B cell (primary cell): ENCODE measurements at regions not wholly inside any gene's neighbourhood (a gene's known extent, or its start where the extent isn't known, plus 50 kb on each side); places are given as distances from the start of the nearest gene placed in this dataset.

Experiments
- ATAC-seq: fragments of 200-7000 bp; cut with Tn5 transposase; one replicate; pipeline ENCODE4 v1.10.0; 2021; ENCODE audit warnings: low read depth, mild to moderate bottlenecking, moderate number of reproducible peaks, moderate library complexity
- CTCF ChIA-PET: fragments of 350-600 bp; sonication (Branson Sonifier 250); formaldehyde crosslinking; loops from one replicate; lab custom pipeline; 2021; ENCODE audit warnings: antibody characterized with exemption, inconsistent platforms; lab: Charles Lee
- POLR2A ChIA-PET: fragments of 350-600 bp; sonication (Branson Sonifier 250); formaldehyde crosslinking; loops from one replicate; lab custom pipeline; 2021; ENCODE audit warnings: antibody characterized with exemption; lab: Charles Lee
- DNase-seq: peaks from one replicate; pipeline ENCODE4 v3.0.0; 2013
- H2AFZ ChIP-seq: 2 replicates; pipeline ENCODE4 v1.6.1; 2012; ENCODE audit warnings: mild to moderate bottlenecking, low read depth, low read length; ENCODE audit not compliant: insufficient read depth, poor library complexity, severe bottlenecking
- H3K27ac ChIP-seq, 2 donors: 1 replicate in 1 of 2; 2 replicates in 1 of 2; pipeline ENCODE4 v1.5.1; 2012 to 2013; ENCODE audit warnings: low read length in 2 of 2, mild to moderate bottlenecking in 2 of 2, moderate library complexity in 1 of 2
- H3K27me3 ChIP-seq, 4 experiments: fragments of 200-600 bp in 1 of 4; sonication (generic) in 1 of 4; replicated peaks in 1 of 4; 1 replicate in 2 of 4; 2 replicates in 2 of 4; pipeline versions ENCODE4 v1.6.1 to v1.7.0; 2013 to 2016; ENCODE audit warnings: low read length in 3 of 4, mild to moderate bottlenecking in 2 of 4, mixed read lengths in 1 of 4, moderate library complexity in 1 of 4; ENCODE audit not compliant: insufficient read depth in 4 of 4, control insufficient read depth in 3 of 4; ENCODE audit errors: control extremely low read depth in 1 of 4
- H3K36me3 ChIP-seq, 2 experiments: replicated peaks in 1 of 2; 1 replicate in 1 of 2; 2 replicates in 1 of 2; pipeline versions ENCODE4 v1.6.1 to v1.7.1; 2013; ENCODE audit warnings: low read length in 1 of 2; ENCODE audit not compliant: insufficient read depth in 2 of 2, control insufficient read depth in 1 of 2; ENCODE audit errors: control extremely low read depth in 1 of 2, extremely low read depth in 1 of 2
- H3K4me1 ChIP-seq, 2 donors: fragments of 200-600 bp in 1 of 2; sonication (generic) in 1 of 2; 1 replicate in 1 of 2; 2 replicates in 1 of 2; pipeline versions ENCODE4 v1.5.1 to v1.6.1; 2013 to 2017; ENCODE audit warnings: low read length in 2 of 2; ENCODE audit not compliant: control insufficient read depth in 2 of 2, insufficient read depth in 2 of 2
- H3K4me2 ChIP-seq: replicated peaks from 2 replicates; pipeline ENCODE3; 2012; ENCODE audit warnings: mild to moderate bottlenecking, low read depth, low read length; ENCODE audit not compliant: poor library complexity, severe bottlenecking
- H3K4me3 ChIP-seq, 5 experiments: fragments of 200-600 bp in 1 of 5; sonication (generic) in 1 of 5; 1 replicate in 3 of 5; 2 replicates in 2 of 5; pipeline versions ENCODE4 v1.5.1 to v1.7.0; 2011 to 2016; ENCODE audit warnings: low read length in 4 of 5, mild to moderate bottlenecking in 4 of 5, low read depth in 2 of 5, control low read depth in 1 of 5, moderate library complexity in 1 of 5; ENCODE audit not compliant: insufficient read depth in 1 of 5; ENCODE audit errors: control extremely low read depth in 1 of 5, extremely low read depth in 1 of 5
- H3K79me2 ChIP-seq: fragments of 200-600 bp; sonication (generic); one replicate; pipeline ENCODE4 v1.6.0; 2016; ENCODE audit warnings: low read length; ENCODE audit not compliant: control insufficient read depth, insufficient read depth
- H3K9ac ChIP-seq: fragments of 200-600 bp; sonication (generic); 2 replicates; pipeline ENCODE4 v1.6.1; 2017; ENCODE audit warnings: mild to moderate bottlenecking, low read length, moderate library complexity
- H3K9me3 ChIP-seq, 3 donors: one replicate each; pipeline versions ENCODE4 v1.6.1 to v1.7.1; 2013; ENCODE audit warnings: low read length in 2 of 3; ENCODE audit not compliant: control insufficient read depth in 2 of 3, insufficient read depth in 1 of 3; ENCODE audit errors: control extremely low read depth in 1 of 3
- H4K20me1 ChIP-seq: 2 replicates; pipeline ENCODE4 v1.6.0; 2012; ENCODE audit warnings: mild to moderate bottlenecking, low read length; ENCODE audit not compliant: insufficient read depth, control insufficient read depth, poor library complexity, severe bottlenecking
- H3K27ac Mint-ChIP-seq: one replicate; pipeline ENCODE4 v1.8.0; 2021; ENCODE audit warnings: mixed read lengths
- H3K27me3 Mint-ChIP-seq: one replicate; pipeline ENCODE4 v1.8.0; 2021; ENCODE audit warnings: mixed read lengths
- H3K4me1 Mint-ChIP-seq: one replicate; pipeline ENCODE4 v1.8.0; 2021; ENCODE audit warnings: mixed read lengths
- H3K4me3 Mint-ChIP-seq: one replicate; pipeline ENCODE4 v1.8.0; 2021; ENCODE audit warnings: mixed read lengths
- H3K9me3 Mint-ChIP-seq: one replicate; pipeline ENCODE4 v1.8.0; 2022; ENCODE audit warnings: mixed read lengths; ENCODE audit not compliant: insufficient read depth
- EZH2 ChIP-seq: IDR thresholded peaks from 2 replicates; pipeline ENCODE4 v1.6.1; 2012; ENCODE audit warnings: borderline replicate concordance, low read depth, mild to moderate bottlenecking, moderate library complexity, low read length; ENCODE audit not compliant: insufficient read depth, poor library complexity, severe bottlenecking
- WGBS: methylation state at CpG from one replicate; pipeline ENCODE4 v1.1.5; 2013; ENCODE audit warnings: missing lambda C conversion rate; ENCODE audit not compliant: insufficient coverage; 5-methylcytosine and 5-hydroxymethylcytosine counted together
- intact Hi-C: fragments of 100-400 bp; cut with micrococcal nuclease; formaldehyde crosslinking; loops from one replicate; pipeline ENCODE4 v1.10.0; 2022
- TF ChIP-seq, protein P1 (sequence below): fragments of 200-600 bp; IDR thresholded peaks from one replicate; pipeline ENCODE4 v1.8.0; 2022; ENCODE audit warnings: antibody characterized with exemption, mild to moderate bottlenecking

DNA sequence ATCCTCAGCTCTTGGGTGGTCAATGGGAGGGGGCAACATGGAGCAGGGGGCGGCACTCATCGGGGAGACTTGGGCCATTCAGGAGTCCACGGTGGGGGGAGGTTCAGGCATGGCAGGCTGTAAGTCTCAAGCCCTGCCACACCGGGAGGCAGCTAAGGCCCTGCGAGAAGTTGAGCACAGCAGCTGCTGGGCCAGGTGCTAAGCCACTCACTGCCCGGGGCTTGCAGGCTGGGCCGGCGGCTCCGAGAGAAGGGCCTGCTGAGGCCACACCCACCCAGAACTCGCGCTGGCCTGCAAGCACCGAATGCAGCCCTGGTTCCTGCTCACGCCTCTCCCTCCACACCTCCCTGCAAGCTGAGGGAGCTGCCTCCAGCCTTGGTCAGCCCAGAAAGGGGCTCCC, 131.4 kb downstream of the OR4C45 start:
- Histone ChIP-seq H3K9me3 (peaks cover 2 to 19% (median 2%) of the 10 kb centered on the region in 3 donors), H3K4me2 (no peak overlapping the region), H3K27me3 (no peaks in the 10 kb centered on the region), H3K9ac (no peak overlapping the region), H3K36me3 (no peaks in the 10 kb centered on the region), H4K20me1 (no peaks in the 10 kb centered on the region), H3K4me1 (no peaks in the 10 kb centered on the region), H3K79me2 (no peaks in the 10 kb centered on the region), H2AFZ (no peak overlapping the region), H3K4me3 (no peak overlapping the region), H3K27ac (no peak overlapping the region)
- Mint-ChIP-seq H3K4me1 (no peaks in the 10 kb centered on the region), H3K27me3 (no peaks in the 10 kb centered on the region), H3K27ac (no peak overlapping the region), H3K9me3 (peaks cover 13% of the 10 kb centered on the region), H3K4me3 (no peak overlapping the region)
- intact Hi-C loops: no loop called here
- DNase-seq (no peak), ATAC-seq (no peak)
- 97% methylated on average over 13 of the region's 13 CpGs for WGBS
- TF ChIP-seq, protein P1, sequence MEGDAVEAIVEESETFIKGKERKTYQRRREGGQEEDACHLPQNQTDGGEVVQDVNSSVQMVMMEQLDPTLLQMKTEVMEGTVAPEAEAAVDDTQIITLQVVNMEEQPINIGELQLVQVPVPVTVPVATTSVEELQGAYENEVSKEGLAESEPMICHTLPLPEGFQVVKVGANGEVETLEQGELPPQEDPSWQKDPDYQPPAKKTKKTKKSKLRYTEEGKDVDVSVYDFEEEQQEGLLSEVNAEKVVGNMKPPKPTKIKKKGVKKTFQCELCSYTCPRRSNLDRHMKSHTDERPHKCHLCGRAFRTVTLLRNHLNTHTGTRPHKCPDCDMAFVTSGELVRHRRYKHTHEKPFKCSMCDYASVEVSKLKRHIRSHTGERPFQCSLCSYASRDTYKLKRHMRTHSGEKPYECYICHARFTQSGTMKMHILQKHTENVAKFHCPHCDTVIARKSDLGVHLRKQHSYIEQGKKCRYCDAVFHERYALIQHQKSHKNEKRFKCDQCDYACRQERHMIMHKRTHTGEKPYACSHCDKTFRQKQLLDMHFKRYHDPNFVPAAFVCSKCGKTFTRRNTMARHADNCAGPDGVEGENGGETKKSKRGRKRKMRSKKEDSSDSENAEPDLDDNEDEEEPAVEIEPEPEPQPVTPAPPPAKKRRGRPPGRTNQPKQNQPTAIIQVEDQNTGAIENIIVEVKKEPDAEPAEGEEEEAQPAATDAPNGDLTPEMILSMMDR: no peak
- no peak for TF ChIP-seq EZH2
- ChIA-PET CTCF (no interaction called here), POLR2A (no interaction called here)

GRCh38 chr11:50169634-50170033, 137.0 kb downstream of the OR4C45 start:
- no peak for ATAC-seq
- Histone ChIP-seq H3K4me3 (no peak overlapping the region), H3K4me2 (no peak overlapping the region), H3K79me2 (no peaks in the 10 kb centered on the region), H3K36me3 (no peaks in the 10 kb centered on the region), H2AFZ (no peak overlapping the region), H3K4me1 (no peaks in the 10 kb centered on the region), H4K20me1 (no peaks in the 10 kb centered on the region), H3K9ac (no peak overlapping the region), H3K27ac (no peak overlapping the region), H3K9me3 (peaks cover 0 to 18% (median 2%) of the 10 kb centered on the region in 3 donors), H3K27me3 (no peaks in the 10 kb centered on the region)
- H3K4me1 Mint-ChIP-seq: no peaks in the 10 kb centered on the region
- no peaks in the 10 kb centered on the region for H3K27me3 Mint-ChIP-seq
- ChIA-PET CTCF (no interaction called here), POLR2A (no interaction called here)
- WGBS: 94% methylated on average over 11 of the region's 13 CpGs
- no peak overlapping the region for H3K27ac Mint-ChIP-seq
- no peak overlapping the region for H3K4me3 Mint-ChIP-seq
- no peak for DNase-seq
- TF ChIP-seq, protein P1: no peak
- TF ChIP-seq EZH2: no peak
- intact Hi-C loops: no loop called here
- H3K9me3 Mint-ChIP-seq: no peaks in the 10 kb centered on the region
